Tibial artery (tissue), 4 donors: ENCODE measurements at regions not wholly inside any gene's neighbourhood (a gene's known extent, or its start where the extent isn't known, plus 50 kb on each side); places are given as distances from the start of the nearest gene placed in this dataset.

Source experiments
- DNase-seq, 2 donors: peaks; one replicate each; pipeline ENCODE4 v3.0.0-alpha.2; 2019
- H3K27ac ChIP-seq, 2 donors: fragments of 200-600 bp; sonication (generic) in 1 of 2; 1 replicate in 1 of 2; 2 replicates in 1 of 2; pipeline ENCODE4 v1.5.1; 2018 to 2019; ENCODE audit warnings: mild to moderate bottlenecking in 1 of 2
- H3K27me3 ChIP-seq, 2 donors: fragments of 200-600 bp; sonication (generic) in 1 of 2; one replicate each; pipeline versions ENCODE4 v1.5.1 to v1.6.0; 2016 to 2019
- H3K36me3 ChIP-seq, 3 donors: fragments of 200-600 bp; sonication (generic) in 2 of 3; one replicate each; pipeline ENCODE4 v1.5.1; 2016 to 2019; ENCODE audit warnings: mild to moderate bottlenecking in 2 of 3
- H3K4me1 ChIP-seq, 4 donors: fragments of 200-600 bp; sonication (generic) in 2 of 4; 1 replicate in 3 of 4; 2 replicates in 1 of 4; pipeline ENCODE4 v1.5.1; 2016 to 2019
- H3K4me3 ChIP-seq, 2 donors: fragments of 200-600 bp; sonication (generic) in 1 of 2; 1 replicate in 1 of 2; 2 replicates in 1 of 2; pipeline ENCODE4 v1.5.1; 2018 to 2019; ENCODE audit warnings: mild to moderate bottlenecking in 2 of 2
- H3K9me3 ChIP-seq, 3 donors: fragments of 200-600 bp; sonication (generic) in 1 of 3; one replicate each; pipeline ENCODE4 v1.5.1; 2016 to 2019
- intact Hi-C: fragments of 100-400 bp; cut with DNase I; formaldehyde crosslinking; loops from one replicate; pipeline ENCODE4 v1.15.0; 2023; ENCODE audit warnings: low total_unique reads
- TF ChIP-seq, protein P1 (sequence below), 2 experiments: fragments of 200-600 bp in 1 of 2; fragments of 450-650 bp in 1 of 2; IDR thresholded peaks; one replicate each; pipeline ENCODE4 v1.5.1; 2017 to 2019; ENCODE audit warnings: antibody characterized with exemption in 2 of 2, mild to moderate bottlenecking in 1 of 2, moderate library complexity in 1 of 2

DNA sequence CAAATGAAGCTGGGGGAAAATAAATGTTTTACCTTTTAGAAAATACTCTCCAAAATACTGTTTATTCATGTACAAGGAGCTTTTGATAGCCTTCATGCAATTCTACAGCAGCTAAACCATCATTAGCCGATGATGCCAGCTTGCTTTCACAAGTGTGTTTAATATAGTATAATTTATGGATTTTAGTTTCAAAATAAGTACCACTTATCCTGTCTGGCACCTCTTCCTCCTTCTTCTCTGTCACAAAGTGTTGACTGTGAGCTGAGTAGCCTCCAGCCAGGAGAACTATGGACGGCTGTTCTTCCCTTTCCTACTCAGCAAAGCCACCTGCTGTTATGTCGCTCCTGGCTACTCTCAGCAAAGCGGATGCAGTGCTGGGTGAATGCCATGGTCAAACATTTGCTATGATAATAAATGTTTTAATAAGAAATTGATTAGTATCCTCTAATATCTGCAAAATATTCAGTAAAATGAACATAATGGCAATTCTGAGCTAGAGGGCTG lies 238.2 kb downstream of the LIG4 start:
- no peaks in the 10 kb centered on the region for H3K9me3 ChIP-seq
- no peaks in the 10 kb centered on the region for H3K4me1 ChIP-seq
- no peak overlapping the region for H3K27ac ChIP-seq
- TF ChIP-seq, protein P1, sequence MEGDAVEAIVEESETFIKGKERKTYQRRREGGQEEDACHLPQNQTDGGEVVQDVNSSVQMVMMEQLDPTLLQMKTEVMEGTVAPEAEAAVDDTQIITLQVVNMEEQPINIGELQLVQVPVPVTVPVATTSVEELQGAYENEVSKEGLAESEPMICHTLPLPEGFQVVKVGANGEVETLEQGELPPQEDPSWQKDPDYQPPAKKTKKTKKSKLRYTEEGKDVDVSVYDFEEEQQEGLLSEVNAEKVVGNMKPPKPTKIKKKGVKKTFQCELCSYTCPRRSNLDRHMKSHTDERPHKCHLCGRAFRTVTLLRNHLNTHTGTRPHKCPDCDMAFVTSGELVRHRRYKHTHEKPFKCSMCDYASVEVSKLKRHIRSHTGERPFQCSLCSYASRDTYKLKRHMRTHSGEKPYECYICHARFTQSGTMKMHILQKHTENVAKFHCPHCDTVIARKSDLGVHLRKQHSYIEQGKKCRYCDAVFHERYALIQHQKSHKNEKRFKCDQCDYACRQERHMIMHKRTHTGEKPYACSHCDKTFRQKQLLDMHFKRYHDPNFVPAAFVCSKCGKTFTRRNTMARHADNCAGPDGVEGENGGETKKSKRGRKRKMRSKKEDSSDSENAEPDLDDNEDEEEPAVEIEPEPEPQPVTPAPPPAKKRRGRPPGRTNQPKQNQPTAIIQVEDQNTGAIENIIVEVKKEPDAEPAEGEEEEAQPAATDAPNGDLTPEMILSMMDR (IDR thresholded peaks at IDR 0.05) = no peak
- no peak overlapping the region for H3K4me3 ChIP-seq
- no peak for DNase-seq
- H3K36me3 ChIP-seq = no peaks in the 10 kb centered on the region
- H3K27me3 ChIP-seq = no peaks in the 10 kb centered on the region
- intact Hi-C loops = no loop called here

DNA sequence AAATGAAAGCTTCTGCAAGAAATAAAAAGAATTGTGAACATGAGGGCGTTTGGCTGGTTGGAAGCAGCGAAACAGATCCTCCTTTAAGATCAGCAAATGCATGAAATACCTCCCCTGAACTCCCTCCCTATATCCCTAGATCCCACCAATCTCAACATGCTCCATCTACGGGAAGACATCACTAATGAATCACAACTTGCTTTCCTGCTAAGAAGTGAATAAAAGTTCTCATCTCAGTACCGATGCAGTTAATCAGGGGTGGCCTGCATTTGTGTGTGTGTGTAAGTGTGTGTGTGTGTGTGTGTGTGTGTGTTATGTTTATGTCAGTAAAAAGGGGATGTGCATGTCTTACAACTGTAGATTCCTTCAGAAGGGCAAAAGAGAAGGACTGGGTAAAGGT lies 238.7 kb downstream of the LIG4 start:
- H3K27ac ChIP-seq = no peak overlapping the region
- intact Hi-C loops = no loop called here

DNA sequence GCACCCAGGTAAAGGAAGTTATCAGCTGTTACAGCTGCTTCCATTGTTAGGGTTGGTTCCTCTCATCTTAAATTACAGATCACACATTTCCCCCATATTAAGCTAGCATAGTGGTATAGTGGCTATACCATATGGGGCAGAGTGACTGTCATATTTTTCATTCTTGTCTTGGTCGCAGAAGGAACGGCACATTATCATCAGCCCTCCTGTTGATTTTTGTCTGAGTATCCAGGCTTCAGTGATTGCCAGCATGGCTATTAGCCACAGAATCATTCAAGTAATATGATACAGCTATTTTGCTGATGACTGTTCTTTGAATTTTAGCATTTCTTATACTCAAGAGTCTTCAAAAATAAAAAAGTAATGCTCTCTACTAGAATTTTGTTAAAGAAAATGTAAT lies 240.9 kb downstream of the LIG4 start:
- TF ChIP-seq, protein P1 (IDR thresholded peaks at IDR 0.05) = no peak

More for the DNA sequence above, 238.7 kb downstream of the LIG4 start:
- no peaks in the 10 kb centered on the region for H3K4me1 ChIP-seq
- no peaks in the 10 kb centered on the region for H3K9me3 ChIP-seq
- TF ChIP-seq, protein P1 (IDR thresholded peaks at IDR 0.05) = no peak
- no peak for DNase-seq
- H3K36me3 ChIP-seq = no peaks in the 10 kb centered on the region
- H3K27me3 ChIP-seq = no peaks in the 10 kb centered on the region
- H3K4me3 ChIP-seq = no peak overlapping the region

DNA sequence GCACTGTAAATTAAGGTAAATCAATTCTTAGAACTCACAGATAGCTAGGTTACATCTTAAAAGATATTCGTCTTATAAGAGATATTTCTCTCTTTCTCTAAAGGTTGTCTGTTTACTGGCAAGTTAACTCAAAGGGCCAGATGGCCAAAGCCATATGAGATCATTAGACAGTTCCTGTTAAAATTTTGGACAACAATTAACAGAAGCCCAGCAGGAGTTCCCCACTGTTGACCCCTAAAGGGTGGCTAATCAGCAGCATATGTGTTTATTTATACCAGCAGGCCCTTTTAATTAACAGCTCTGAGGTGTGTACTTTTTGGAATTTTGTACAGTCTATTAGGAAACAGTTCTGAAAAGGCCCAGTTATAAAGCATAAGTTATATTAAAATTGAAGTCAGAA lies 245.8 kb downstream of the LIG4 start:
- intact Hi-C loops = no loop called here
- H3K4me1 ChIP-seq = no peaks in the 10 kb centered on the region

More for the DNA sequence above, 240.9 kb downstream of the LIG4 start:
- Histone ChIP-seq H3K4me1 (no peaks in the 10 kb centered on the region), H3K9me3 (no peaks in the 10 kb centered on the region), H3K36me3 (no peaks in the 10 kb centered on the region), H3K27ac (no peak overlapping the region), H3K4me3 (no peak overlapping the region), H3K27me3 (no peaks in the 10 kb centered on the region)
- DNase-seq = no peak
- intact Hi-C loops = no loop called here

DNA sequence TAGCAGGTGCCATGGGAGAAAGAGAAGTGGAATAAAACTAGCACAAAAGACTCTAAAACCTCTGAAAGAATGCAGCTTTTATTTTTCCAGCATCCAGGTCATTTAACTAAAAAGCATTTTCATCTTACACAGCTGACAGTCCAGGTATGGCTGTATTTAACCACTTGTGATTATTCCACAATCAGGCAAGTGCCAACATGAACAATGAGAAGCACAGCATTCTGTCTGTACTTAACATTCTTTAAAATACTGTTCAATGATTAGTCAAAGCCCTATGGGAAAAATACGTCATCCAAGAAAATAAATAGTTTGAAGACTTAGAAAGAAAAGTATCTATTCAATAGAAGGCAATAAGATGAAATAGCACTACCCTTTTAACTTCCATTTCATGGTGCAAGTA lies 246.9 kb downstream of the LIG4 start:
- no peak for DNase-seq
- no peak overlapping the region for H3K27ac ChIP-seq

More for the DNA sequence above, 245.8 kb downstream of the LIG4 start:
- H3K27ac ChIP-seq = no peak overlapping the region
- no peak overlapping the region for H3K4me3 ChIP-seq
- no peaks in the 10 kb centered on the region for H3K27me3 ChIP-seq
- TF ChIP-seq, protein P1 (IDR thresholded peaks at IDR 0.05) = no peak
- DNase-seq = no peak
- H3K36me3 ChIP-seq = no peaks in the 10 kb centered on the region
- no peaks in the 10 kb centered on the region for H3K9me3 ChIP-seq

More for the DNA sequence above, 246.9 kb downstream of the LIG4 start:
- Histone ChIP-seq H3K27me3 (no peaks in the 10 kb centered on the region), H3K36me3 (no peaks in the 10 kb centered on the region), H3K4me1 (no peaks in the 10 kb centered on the region), H3K9me3 (no peaks in the 10 kb centered on the region), H3K4me3 (no peak overlapping the region)
- intact Hi-C loops = no loop called here
- TF ChIP-seq, protein P1 (IDR thresholded peaks at IDR 0.05) = no peak
